ENCODE measurements at regions not wholly inside any gene's neighbourhood (a gene's known extent, or its start where the extent isn't known, plus 50 kb on each side); places are given as distances from the start of the nearest gene placed in this dataset.

GRCh38 chr1:88101041-88101440 lies 583.0 kb upstream of the PKN2 start:
- H3K27ac ChIP-seq, result no peak overlapping the region
- H3K4me3 ChIP-seq, result no peak overlapping the region
- H3K27me3 ChIP-seq, result no peaks in the 10 kb centered on the region
- 70 to 85% (median 78%) methylated on average over 1 of the region's 1 CpG for WGBS, 4 donors
- intact Hi-C loops (cut with DNase I), result no loop called here
- no peaks in the 10 kb centered on the region for H3K4me1 ChIP-seq
- H3K9me3 ChIP-seq, result no peaks in the 10 kb centered on the region
- TF ChIP-seq CTCF (IDR thresholded peaks at IDR 0.05), result no peak
- no peak for TF ChIP-seq POLR2A (IDR thresholded peaks at IDR 0.05)
- H3K36me3 ChIP-seq, result no peaks in the 10 kb centered on the region
- DNase-seq (no peak), ATAC-seq (no peak)

DNA sequence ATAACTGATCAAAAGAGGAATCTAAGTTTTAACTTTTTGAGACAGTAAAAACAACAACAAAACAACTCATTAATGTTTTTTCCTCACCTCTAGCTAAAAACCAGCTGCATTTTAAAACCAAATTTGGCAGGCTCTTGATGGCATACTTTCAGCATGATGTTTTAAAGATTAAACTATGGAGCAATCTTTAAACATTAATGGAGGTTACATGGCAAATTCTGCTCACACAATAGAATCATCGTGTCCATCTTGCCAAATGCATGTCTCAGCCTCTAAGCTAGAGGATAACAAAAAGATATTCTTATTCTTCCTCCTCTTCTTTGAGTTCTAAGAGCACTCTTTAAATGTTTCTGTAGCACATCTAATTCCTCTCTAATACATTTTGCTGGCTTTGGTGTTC lies 579.8 kb upstream of the PKN2 start:
- TF ChIP-seq POLR2A (IDR thresholded peaks at IDR 0.05) (no peak), CTCF (IDR thresholded peaks at IDR 0.05) (no peak)
- Histone ChIP-seq H3K36me3 (no peaks in the 10 kb centered on the region), H3K27ac (no peak overlapping the region), H3K4me3 (no peak overlapping the region), H3K4me1 (no peaks in the 10 kb centered on the region), H3K9me3 (no peaks in the 10 kb centered on the region), H3K27me3 (peaks cover 0 to 7% (median 0%) of the 10 kb centered on the region in 9 donors)
- intact Hi-C loops (cut with DNase I), result no loop called here
- DNase-seq (no peak), ATAC-seq (no peak)
- WGBS, 4 donors, result 50 to 73% (median 64%) methylated on average over 1 of the region's 1 CpG

GRCh38 chr1:88104886-88105285 lies 579.2 kb upstream of the PKN2 start:
- TF ChIP-seq POLR2A (IDR thresholded peaks at IDR 0.05) (no peak), CTCF (IDR thresholded peaks at IDR 0.05) (no peak)
- 69 to 83% (median 81%) methylated on average over 2 of the region's 2 CpGs for WGBS, 4 donors
- Histone ChIP-seq H3K27ac (no peak overlapping the region), H3K4me1 (no peaks in the 10 kb centered on the region), H3K4me3 (no peak overlapping the region), H3K27me3 (peaks cover 0 to 8% (median 0%) of the 10 kb centered on the region in 9 donors), H3K36me3 (no peaks in the 10 kb centered on the region), H3K9me3 (no peaks in the 10 kb centered on the region)
- intact Hi-C loops (cut with DNase I), result no loop called here
- DNase-seq (no peak), ATAC-seq (no peak)

DNA sequence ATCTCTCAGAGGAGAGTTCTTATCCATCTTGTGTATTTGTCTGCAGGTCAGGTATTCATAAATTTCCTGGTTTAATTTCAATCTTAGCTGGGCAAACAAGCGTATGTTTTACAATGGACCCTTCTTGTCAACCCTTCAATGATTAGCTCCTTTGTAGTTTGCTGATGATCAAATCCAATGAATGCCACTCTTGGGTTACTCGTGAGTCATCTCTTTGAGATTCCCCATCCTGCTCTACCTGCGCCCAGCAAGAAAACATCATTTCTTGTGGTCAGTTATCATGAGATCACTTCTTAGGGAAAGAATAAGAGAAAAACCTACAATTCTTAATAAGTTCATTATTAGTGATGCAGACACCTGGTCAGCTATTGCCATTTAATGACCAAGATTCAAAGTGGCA lies 572.3 kb upstream of the PKN2 start:
- H3K4me1 ChIP-seq, result no peaks in the 10 kb centered on the region
- H3K4me3 ChIP-seq, result no peak overlapping the region
- no peak overlapping the region for H3K27ac ChIP-seq
- 87 to 92% (median 91%) methylated on average over 3 of the region's 3 CpGs for WGBS, 4 donors
- peaks cover 0 to 8% (median 0%) of the 10 kb centered on the region in 9 donors for H3K27me3 ChIP-seq
- H3K9me3 ChIP-seq, result no peaks in the 10 kb centered on the region
- no peaks in the 10 kb centered on the region for H3K36me3 ChIP-seq
- intact Hi-C loops (cut with DNase I), result no loop called here
- DNase-seq (no peak), ATAC-seq (no peak)
- TF ChIP-seq CTCF (IDR thresholded peaks at IDR 0.05) (no peak), POLR2A (IDR thresholded peaks at IDR 0.05) (no peak)
